H9 (cell line): ENCODE measurements at regions not wholly inside any gene's neighbourhood (a gene's known extent, or its start where the extent isn't known, plus 50 kb on each side); places are given as distances from the start of the nearest gene placed in this dataset.

Source experiments
- DNase-seq: peaks from one replicate; pipeline ENCODE4 v3.0.0-alpha.2; 2017
- H2AFZ ChIP-seq: one replicate; pipeline ENCODE4 v1.6.1; 2013; ENCODE audit warnings: mild to moderate bottlenecking, low read length, control low read depth, moderate library complexity
- H2AK5ac ChIP-seq: 2 replicates; pipeline ENCODE4 v1.6.1; 2013; ENCODE audit warnings: low read length, control low read depth, mixed read lengths; ENCODE audit not compliant: insufficient read length
- H2BK120ac ChIP-seq: one replicate; pipeline ENCODE4 v1.6.1; 2013; ENCODE audit warnings: low read depth, mild to moderate bottlenecking, low read length, control low read depth, inconsistent platforms; ENCODE audit not compliant: poor library complexity, severe bottlenecking
- H2BK12ac ChIP-seq: 2 replicates; pipeline ENCODE4 v1.6.1; 2013; ENCODE audit warnings: low read length, control low read depth, mixed read lengths, low read depth; ENCODE audit not compliant: insufficient read length
- H2BK15ac ChIP-seq: 2 replicates; pipeline ENCODE4 v1.6.1; 2013; ENCODE audit warnings: low read depth, low read length, control low read depth
- H2BK20ac ChIP-seq: one replicate; pipeline ENCODE4 v1.6.1; 2013; ENCODE audit warnings: low read depth, mild to moderate bottlenecking, low read length, control low read depth, inconsistent platforms; ENCODE audit not compliant: poor library complexity, severe bottlenecking
- H2BK5ac ChIP-seq: 2 replicates; pipeline ENCODE4 v1.6.1; 2013; ENCODE audit warnings: low read length, control low read depth, mixed read lengths; ENCODE audit not compliant: insufficient read length
- H3K14ac ChIP-seq: 2 replicates; pipeline ENCODE4 v1.6.1; 2013; ENCODE audit warnings: low read length, control low read depth; ENCODE audit not compliant: insufficient read depth
- H3K18ac ChIP-seq: 2 replicates; pipeline ENCODE4 v1.6.1; 2013; ENCODE audit warnings: low read depth, mild to moderate bottlenecking, mixed read lengths, low read length, control low read depth; ENCODE audit not compliant: insufficient read length
- H3K23ac ChIP-seq: 2 replicates; pipeline ENCODE4 v1.6.1; 2013; ENCODE audit warnings: low read length, control low read depth, mixed read lengths, low read depth; ENCODE audit not compliant: insufficient read length
- H3K23me2 ChIP-seq: 2 replicates; pipeline ENCODE4 v1.6.1; 2013; ENCODE audit warnings: low read depth, mild to moderate bottlenecking, mixed read lengths, low read length, control low read depth; ENCODE audit not compliant: insufficient read length, poor library complexity, severe bottlenecking
- H3K27ac ChIP-seq: 2 replicates; pipeline ENCODE4 v1.5.1; 2013; ENCODE audit warnings: low read length, control low read depth, mixed read lengths, low read depth; ENCODE audit not compliant: insufficient read length
- H3K27me3 ChIP-seq: 2 replicates; pipeline ENCODE4 v1.6.1; 2013; ENCODE audit warnings: low read length, control low read depth, inconsistent platforms; ENCODE audit not compliant: insufficient read depth
- H3K4ac ChIP-seq: 2 replicates; pipeline ENCODE4 v1.6.1; 2013; ENCODE audit warnings: low read depth, mild to moderate bottlenecking, control low read depth, inconsistent platforms, low read length, moderate library complexity
- H3K4me1 ChIP-seq: 2 replicates; pipeline ENCODE4 v1.6.1; 2013; ENCODE audit warnings: low read length, control low read depth, inconsistent platforms; ENCODE audit not compliant: insufficient read depth
- H3K4me2 ChIP-seq: 2 replicates; pipeline ENCODE4 v1.6.1; 2013; ENCODE audit warnings: low read length, control low read depth, mixed read lengths; ENCODE audit not compliant: insufficient read length, insufficient read depth
- H3K56ac ChIP-seq: 2 replicates; pipeline ENCODE4 v1.6.1; 2013; ENCODE audit warnings: low read depth, mild to moderate bottlenecking, mixed read lengths, low read length, control low read depth; ENCODE audit not compliant: insufficient read length
- H3K79me1 ChIP-seq: 2 replicates; pipeline ENCODE4 v1.6.1; 2013; ENCODE audit warnings: low read depth, mild to moderate bottlenecking, moderate library complexity, low read length, control low read depth, inconsistent platforms; ENCODE audit not compliant: insufficient read depth, poor library complexity, severe bottlenecking
- H3K79me2 ChIP-seq: 2 replicates; pipeline ENCODE4 v1.6.1; 2013; ENCODE audit warnings: low read length, control low read depth, inconsistent platforms; ENCODE audit not compliant: insufficient read depth
- H3K9ac ChIP-seq: 2 replicates; pipeline ENCODE4 v1.6.1; 2013; ENCODE audit warnings: low read length, control low read depth, mixed read lengths; ENCODE audit not compliant: insufficient read length; ENCODE audit errors: extremely low read depth
- H3K9me3 ChIP-seq: one replicate; pipeline ENCODE4 v1.6.1; 2013; ENCODE audit warnings: low read depth, low read length, inconsistent platforms; ENCODE audit not compliant: control insufficient read depth
- H3T11ph ChIP-seq: one replicate; pipeline ENCODE4 v1.6.1; 2013; ENCODE audit warnings: mild to moderate bottlenecking, low read length, control low read depth, inconsistent platforms
- H4K20me1 ChIP-seq: one replicate; pipeline ENCODE4 v1.6.1; 2013; ENCODE audit not compliant: control insufficient read depth, insufficient read length, insufficient read depth
- H4K5ac ChIP-seq: 2 replicates; pipeline ENCODE4 v1.6.1; 2013; ENCODE audit warnings: low read depth, mild to moderate bottlenecking, mixed read lengths, low read length, control low read depth; ENCODE audit not compliant: insufficient read length
- H4K8ac ChIP-seq: replicated peaks from 2 replicates; pipeline ENCODE4 v1.6.1; 2013; ENCODE audit warnings: low read length, control low read depth, mixed read lengths, low read depth; ENCODE audit not compliant: insufficient read length
- H4K91ac ChIP-seq: 2 replicates; pipeline ENCODE4 v1.6.1; 2013; ENCODE audit warnings: low read depth, mild to moderate bottlenecking, moderate library complexity, mixed read lengths, low read length, control low read depth; ENCODE audit not compliant: insufficient read length
- H3K27ac Mint-ChIP-seq, 3 experiments: 2 replicates in 2 of 3; 3 replicates in 1 of 3; pipeline ENCODE4 v1.8.0; 2020 to 2021; ENCODE audit warnings: mixed read lengths in 3 of 3, mild to moderate bottlenecking in 1 of 3, moderate library complexity in 1 of 3
- H3K27me3 Mint-ChIP-seq: 2 replicates; pipeline ENCODE4 v1.8.0; 2021; ENCODE audit warnings: low read depth, mild to moderate bottlenecking, moderate library complexity, mixed read lengths
- H3K36me3 Mint-ChIP-seq, 3 experiments: 2 replicates in 2 of 3; 3 replicates in 1 of 3; pipeline ENCODE4 v1.8.0; 2020 to 2021; ENCODE audit warnings: low read depth in 3 of 3, mixed read lengths in 3 of 3; ENCODE audit not compliant: insufficient read depth in 1 of 3
- H3K4me1 Mint-ChIP-seq, 2 experiments: 2 replicates each; pipeline ENCODE4 v1.8.0; 2020; ENCODE audit warnings: mixed read lengths in 2 of 2
- H3K4me3 Mint-ChIP-seq, 2 experiments: 2 replicates in 1 of 2; 3 replicates in 1 of 2; pipeline ENCODE4 v1.8.0; 2020 to 2021; ENCODE audit warnings: mild to moderate bottlenecking in 2 of 2, mixed read lengths in 2 of 2, moderate library complexity in 1 of 2
- H3K9me3 Mint-ChIP-seq, 2 experiments: 2 replicates in 1 of 2; 3 replicates in 1 of 2; pipeline ENCODE4 v1.8.0; 2020; ENCODE audit warnings: mild to moderate bottlenecking in 2 of 2, mixed read lengths in 2 of 2, moderate library complexity in 1 of 2
- CTCF ChIP-seq: fragments of 200-600 bp; sonication (generic); conservative IDR thresholded peaks from 3 replicates; pipeline ENCODE4 v1.8.0; 2021; ENCODE audit warnings: antibody characterized with exemption, mild to moderate bottlenecking
- WGBS: extraction: QIAGEN DNeasy Blood & Tissue Kit; methylation state at CpG from one replicate; pipeline ENCODE4 v1.1.7; 2013; ENCODE audit warnings: missing lambda C conversion rate, low lambda C conversion rate, mixed read lengths; ENCODE audit not compliant: insufficient read length; ENCODE audit errors: extremely low coverage; 5-methylcytosine and 5-hydroxymethylcytosine counted together

GRCh38 chr6:100136590-100136989, 142.6 kb upstream of the MCHR2 start:
- Mint-ChIP-seq H3K4me3 (no peak overlapping the region), H3K9me3 (no peaks in the 10 kb centered on the region), H3K36me3 (no peaks in the 10 kb centered on the region; a peak in 1 of 7 replicates), H3K27ac (no peak overlapping the region), H3K27me3 (no peaks in the 10 kb centered on the region; the same call in 1 of the 2 replicates), H3K4me1 (no peaks in the 10 kb centered on the region)
- no peak overlapping the region for H4K91ac ChIP-seq
- H3K23me2 ChIP-seq = no peaks in the 10 kb centered on the region
- H2BK120ac ChIP-seq = no peak overlapping the region
- H3K4me1 ChIP-seq = no peaks in the 10 kb centered on the region
- no peak overlapping the region for H3K4me2 ChIP-seq
- no peak overlapping the region for H3K27ac ChIP-seq
- H3K56ac ChIP-seq = no peak overlapping the region
- no peak overlapping the region for H2AFZ ChIP-seq
- no peak overlapping the region for H3K9ac ChIP-seq
- DNase-seq = no peak
- no CpG with 5 or more reads among the region's 8 CpGs for WGBS
- no peak overlapping the region for H4K5ac ChIP-seq
- H3K14ac ChIP-seq = no peak overlapping the region
- H3K79me1 ChIP-seq = no peaks in the 10 kb centered on the region
- no peak for TF ChIP-seq CTCF
- no peak overlapping the region for H3K18ac ChIP-seq
- H3K9me3 ChIP-seq = no peaks in the 10 kb centered on the region
- no peak overlapping the region for H3K23ac ChIP-seq
- H3K27me3 ChIP-seq = no peaks in the 10 kb centered on the region
- no peaks in the 10 kb centered on the region for H3K79me2 ChIP-seq
- no peak overlapping the region for H2BK15ac ChIP-seq
- H2BK20ac ChIP-seq = no peak overlapping the region
- H3K4ac ChIP-seq = no peak overlapping the region
- H2BK5ac ChIP-seq = no peak overlapping the region
- no peaks in the 10 kb centered on the region for H4K20me1 ChIP-seq
- H2BK12ac ChIP-seq = no peak overlapping the region
- no peak overlapping the region for H3T11ph ChIP-seq
- H4K8ac ChIP-seq = no peak overlapping the region
- H2AK5ac ChIP-seq = no peak overlapping the region
